HepG2 (cell line): ENCODE measurements at regions not wholly inside any gene's neighbourhood (a gene's known extent, or its start where the extent isn't known, plus 50 kb on each side); places are given as distances from the start of the nearest gene placed in this dataset.

ENCODE experiments used
- MAFG ChIP-seq: sonication (generic); formaldehyde crosslinking; IDR thresholded peaks from 2 replicates; pipeline ENCODE4 v1.5.1; 2020; ENCODE audit warnings: mild to moderate bottlenecking, missing genetic modification reagents
- MEF2D ChIP-seq: sonication (generic); formaldehyde crosslinking; IDR thresholded peaks from 2 replicates; pipeline ENCODE4 v1.5.1; 2020; ENCODE audit warnings: mild to moderate bottlenecking, missing genetic modification reagents
- MYC ChIP-seq: sonication (generic); formaldehyde crosslinking; IDR thresholded peaks from 2 replicates; pipeline ENCODE4 v1.9.0; 2021; ENCODE audit warnings: missing genetic modification reagents, borderline replicate concordance
- NCOA5 ChIP-seq: sonication (generic); formaldehyde crosslinking; IDR thresholded peaks from 2 replicates; pipeline ENCODE4 v1.4.0; 2020; ENCODE audit warnings: missing genetic modification reagents
- PHF5A ChIP-seq: IDR thresholded peaks from one replicate; pipeline ENCODE4 v1.6.1; 2018; ENCODE audit warnings: low read depth, missing genetic modification reagents; ENCODE audit not compliant: unreplicated experiment
- PLRG1 ChIP-seq: fragments of 450-650 bp; conservative IDR thresholded peaks from 2 replicates; pipeline ENCODE4 v1.6.1; 2016
- RAD21 ChIP-seq: fragments of 450-650 bp; formaldehyde crosslinking; IDR thresholded peaks from 2 replicates; pipeline ENCODE4 v1.5.0; 2020; ENCODE audit warnings: mild to moderate bottlenecking
- SIN3B ChIP-seq: fragments of 150-350 bp; IDR thresholded peaks from 2 replicates; pipeline ENCODE4 v1.6.1; 2014; ENCODE audit warnings: low read length
- SSRP1 ChIP-seq: IDR thresholded peaks from 2 replicates; pipeline ENCODE4 v1.6.1; 2016; ENCODE audit warnings: control low read depth
- ZNF713 ChIP-seq: sonication (generic); formaldehyde crosslinking; IDR thresholded peaks from 2 replicates; pipeline ENCODE4 v1.4.0; 2020; ENCODE audit warnings: mild to moderate bottlenecking, missing genetic modification reagents
- TF ChIP-seq, protein P1 (sequence below): sonication (generic); formaldehyde crosslinking; conservative IDR thresholded peaks from 2 replicates; pipeline ENCODE4 v1.4.0; 2020; ENCODE audit warnings: missing genetic modification reagents
- TF ChIP-seq, protein P2 (sequence below), 2 experiments: sonication (generic) in 1 of 2; formaldehyde crosslinking in 1 of 2; IDR thresholded peaks; 2 replicates each; pipeline versions ENCODE4 v1.6.1 to v1.9.0; 2014 to 2022; ENCODE audit warnings: antibody characterized with exemption in 1 of 2, borderline replicate concordance in 1 of 2, inconsistent platforms in 1 of 2, low read depth in 1 of 2, missing genetic modification reagents in 1 of 2

DNA sequence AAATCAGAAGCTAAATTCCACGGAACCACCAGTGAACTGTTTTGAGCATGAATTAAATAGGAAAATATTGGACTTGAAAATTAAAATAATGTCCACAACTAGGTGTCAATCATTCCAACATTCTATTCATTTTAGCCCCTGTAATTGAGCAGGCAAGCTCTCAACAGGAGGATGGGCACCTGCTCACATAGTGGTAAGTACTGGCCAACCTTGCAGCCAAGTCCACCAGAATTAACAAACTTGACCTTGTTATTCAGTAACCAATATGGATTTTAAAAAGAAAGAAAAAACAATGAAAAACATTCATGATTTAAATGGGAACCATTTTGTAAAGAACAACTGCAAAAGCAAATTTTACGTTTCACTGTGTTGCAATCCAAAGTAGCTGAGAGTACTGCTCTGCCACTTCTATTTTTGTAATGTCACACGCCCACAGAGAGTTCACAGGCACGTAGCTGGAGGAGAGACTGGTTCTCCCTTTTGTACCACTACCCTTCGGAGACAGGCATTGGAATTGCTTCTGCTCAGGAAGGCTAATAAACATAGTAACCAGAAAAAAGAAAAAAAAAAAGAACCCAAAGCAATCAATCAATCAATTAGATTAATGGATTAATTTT, 75.2 kb upstream of the F13A1 start (continued):
- TF ChIP-seq MEF2D (CRISPR knock-in tag) (no peak), SIN3B (no peak), NCOA5 (CRISPR knock-in tag) (no peak), MYC (CRISPR knock-in tag) (no peak), ZNF713 (CRISPR knock-in tag) (no peak), PLRG1 (no peak), RAD21 (CRISPR knock-in tag) (no peak), MAFG (CRISPR knock-in tag) (no peak), PHF5A (CRISPR knock-in tag) (no peak), SSRP1 (CRISPR knock-in tag) (no peak)
- TF ChIP-seq, protein P1, sequence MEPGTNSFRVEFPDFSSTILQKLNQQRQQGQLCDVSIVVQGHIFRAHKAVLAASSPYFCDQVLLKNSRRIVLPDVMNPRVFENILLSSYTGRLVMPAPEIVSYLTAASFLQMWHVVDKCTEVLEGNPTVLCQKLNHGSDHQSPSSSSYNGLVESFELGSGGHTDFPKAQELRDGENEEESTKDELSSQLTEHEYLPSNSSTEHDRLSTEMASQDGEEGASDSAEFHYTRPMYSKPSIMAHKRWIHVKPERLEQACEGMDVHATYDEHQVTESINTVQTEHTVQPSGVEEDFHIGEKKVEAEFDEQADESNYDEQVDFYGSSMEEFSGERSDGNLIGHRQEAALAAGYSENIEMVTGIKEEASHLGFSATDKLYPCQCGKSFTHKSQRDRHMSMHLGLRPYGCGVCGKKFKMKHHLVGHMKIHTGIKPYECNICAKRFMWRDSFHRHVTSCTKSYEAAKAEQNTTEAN (CRISPR knock-in tag), result no peak
- TF ChIP-seq, protein P2, sequence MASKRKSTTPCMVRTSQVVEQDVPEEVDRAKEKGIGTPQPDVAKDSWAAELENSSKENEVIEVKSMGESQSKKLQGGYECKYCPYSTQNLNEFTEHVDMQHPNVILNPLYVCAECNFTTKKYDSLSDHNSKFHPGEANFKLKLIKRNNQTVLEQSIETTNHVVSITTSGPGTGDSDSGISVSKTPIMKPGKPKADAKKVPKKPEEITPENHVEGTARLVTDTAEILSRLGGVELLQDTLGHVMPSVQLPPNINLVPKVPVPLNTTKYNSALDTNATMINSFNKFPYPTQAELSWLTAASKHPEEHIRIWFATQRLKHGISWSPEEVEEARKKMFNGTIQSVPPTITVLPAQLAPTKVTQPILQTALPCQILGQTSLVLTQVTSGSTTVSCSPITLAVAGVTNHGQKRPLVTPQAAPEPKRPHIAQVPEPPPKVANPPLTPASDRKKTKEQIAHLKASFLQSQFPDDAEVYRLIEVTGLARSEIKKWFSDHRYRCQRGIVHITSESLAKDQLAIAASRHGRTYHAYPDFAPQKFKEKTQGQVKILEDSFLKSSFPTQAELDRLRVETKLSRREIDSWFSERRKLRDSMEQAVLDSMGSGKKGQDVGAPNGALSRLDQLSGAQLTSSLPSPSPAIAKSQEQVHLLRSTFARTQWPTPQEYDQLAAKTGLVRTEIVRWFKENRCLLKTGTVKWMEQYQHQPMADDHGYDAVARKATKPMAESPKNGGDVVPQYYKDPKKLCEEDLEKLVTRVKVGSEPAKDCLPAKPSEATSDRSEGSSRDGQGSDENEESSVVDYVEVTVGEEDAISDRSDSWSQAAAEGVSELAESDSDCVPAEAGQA (IDR thresholded peaks at IDR 0.05; ENCODE audit: low read depth), result no peak
- TF ChIP-seq, protein P2 (CRISPR knock-in tag; IDR thresholded peaks at IDR 0.05; ENCODE audit: borderline replicate concordance), result no peak
- TF ChIP-seq, all 625 proteins: peak for 0
